Esophagus muscularis mucosa (tissue), 3 donors: ENCODE measurements at regions not wholly inside any gene's neighbourhood (a gene's known extent, or its start where the extent isn't known, plus 50 kb on each side); places are given as distances from the start of the nearest gene placed in this dataset.

Experiments
- POLR2A ChIP-seq: fragments of 450-650 bp; IDR thresholded peaks from one replicate; pipeline ENCODE4 v1.6.1; 2017; ENCODE audit warnings: antibody characterized with exemption, moderate library complexity, mild to moderate bottlenecking, low read depth
- POLR2AphosphoS5 ChIP-seq, 2 donors: sonication (generic); formaldehyde crosslinking; IDR thresholded peaks; one replicate each; pipeline ENCODE4 v1.6.1; 2017; ENCODE audit warnings: antibody characterized with exemption in 2 of 2
- TF ChIP-seq, protein P1 (sequence below), 3 experiments: fragments of 200-600 bp in 2 of 3; fragments of 450-650 bp in 1 of 3; sonication (generic) in 2 of 3; IDR thresholded peaks; one replicate each; pipeline ENCODE4 v1.5.1; 2017 to 2019; ENCODE audit warnings: antibody characterized with exemption in 3 of 3, mild to moderate bottlenecking in 2 of 3, moderate library complexity in 1 of 3

DNA sequence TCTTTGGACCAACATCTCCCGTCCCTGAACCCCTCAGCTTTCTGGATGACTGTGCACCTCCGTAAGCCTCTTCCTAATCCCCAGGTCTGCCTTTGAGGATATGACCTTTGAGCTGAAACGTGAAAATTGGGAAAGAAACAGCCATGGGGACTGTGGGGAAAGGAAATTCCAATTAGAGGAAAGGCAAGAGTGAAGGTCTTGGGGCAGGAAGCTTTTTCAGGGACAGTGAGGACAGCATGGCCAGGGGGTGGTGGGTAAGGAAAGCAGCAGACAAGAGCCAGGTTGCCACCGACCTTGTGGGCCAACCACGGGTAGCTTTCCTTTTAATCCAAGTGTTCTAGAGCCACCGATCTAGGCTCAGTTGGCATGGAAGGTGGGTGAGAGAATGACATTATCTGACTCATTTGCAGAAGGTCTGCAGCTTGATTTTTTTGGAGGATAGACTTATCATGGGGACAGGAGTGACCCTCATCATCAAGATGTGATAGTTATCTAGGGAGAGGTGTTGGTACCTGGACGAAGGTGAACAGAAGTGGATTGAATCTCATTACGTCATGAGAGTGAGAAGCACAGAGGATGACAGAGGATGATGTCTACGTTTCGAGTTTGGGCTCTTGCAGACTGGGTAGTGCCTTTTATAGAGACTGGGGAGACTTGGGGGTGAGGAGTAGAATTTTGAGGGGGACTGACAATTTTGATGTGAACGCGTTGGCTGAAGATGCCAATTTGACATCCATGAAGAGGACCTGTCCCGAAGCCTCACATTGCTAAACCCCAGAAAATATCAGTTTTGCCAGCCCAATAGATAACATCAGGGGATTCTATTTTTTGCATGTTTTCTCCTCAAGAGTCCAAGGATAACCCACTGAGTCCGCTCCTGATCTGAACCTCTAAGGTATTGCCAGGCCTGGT is 136.7 kb upstream of the PEG3 start:
- no peak for TF ChIP-seq POLR2A
- TF ChIP-seq, protein P1, sequence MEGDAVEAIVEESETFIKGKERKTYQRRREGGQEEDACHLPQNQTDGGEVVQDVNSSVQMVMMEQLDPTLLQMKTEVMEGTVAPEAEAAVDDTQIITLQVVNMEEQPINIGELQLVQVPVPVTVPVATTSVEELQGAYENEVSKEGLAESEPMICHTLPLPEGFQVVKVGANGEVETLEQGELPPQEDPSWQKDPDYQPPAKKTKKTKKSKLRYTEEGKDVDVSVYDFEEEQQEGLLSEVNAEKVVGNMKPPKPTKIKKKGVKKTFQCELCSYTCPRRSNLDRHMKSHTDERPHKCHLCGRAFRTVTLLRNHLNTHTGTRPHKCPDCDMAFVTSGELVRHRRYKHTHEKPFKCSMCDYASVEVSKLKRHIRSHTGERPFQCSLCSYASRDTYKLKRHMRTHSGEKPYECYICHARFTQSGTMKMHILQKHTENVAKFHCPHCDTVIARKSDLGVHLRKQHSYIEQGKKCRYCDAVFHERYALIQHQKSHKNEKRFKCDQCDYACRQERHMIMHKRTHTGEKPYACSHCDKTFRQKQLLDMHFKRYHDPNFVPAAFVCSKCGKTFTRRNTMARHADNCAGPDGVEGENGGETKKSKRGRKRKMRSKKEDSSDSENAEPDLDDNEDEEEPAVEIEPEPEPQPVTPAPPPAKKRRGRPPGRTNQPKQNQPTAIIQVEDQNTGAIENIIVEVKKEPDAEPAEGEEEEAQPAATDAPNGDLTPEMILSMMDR (IDR thresholded peaks at IDR 0.05): no peak
- no peak for TF ChIP-seq POLR2AphosphoS5 (IDR thresholded peaks at IDR 0.05)
